PC-3 (cell line): ENCODE measurements at regions not wholly inside any gene's neighbourhood (a gene's known extent, or its start where the extent isn't known, plus 50 kb on each side); places are given as distances from the start of the nearest gene placed in this dataset.

Experiments
- ATAC-seq: fragments of 200-7000 bp; cut with Tn5 transposase; 2 replicates; pipeline ENCODE4 v1.9.1; 2020; ENCODE audit warnings: mild to moderate bottlenecking, moderate library complexity
- BruUV-seq: library from RNA; stranded (reverse); fragments of 400-500 nt; replicated peaks from 2 replicates; lab custom pipeline; 2021; lab: Mats Ljungman, UMichigan
- CTCF ChIA-PET: fragments of 300-600 bp; sonication (Branson Sonifier 250); formaldehyde crosslinking; loops from one replicate; lab custom pipeline; 2022; ENCODE audit warnings: antibody characterized with exemption; lab: Charles Lee
- POLR2A ChIA-PET: fragments of 300-600 bp; sonication (Branson Sonifier 250); formaldehyde crosslinking; loops from one replicate; lab custom pipeline; 2022; ENCODE audit warnings: antibody characterized with exemption; ENCODE audit not compliant: unreplicated experiment; lab: Charles Lee
- DNase-seq: peaks from one replicate; pipeline ENCODE4 v3.0.0-alpha.2; 2015
- H2AFZ ChIP-seq: fragments of 300-600 bp; sonication (generic); 2 replicates; pipeline ENCODE4 v1.6.0; 2016; ENCODE audit warnings: antibody characterized with exemption, low read length
- H3F3A ChIP-seq: fragments of 300-600 bp; sonication (generic); one replicate; pipeline ENCODE4 v1.6.0; 2017; ENCODE audit warnings: antibody characterized with exemption, low read length, control low read depth, mild to moderate bottlenecking; ENCODE audit not compliant: unreplicated experiment
- H3K27ac ChIP-seq: fragments of 300-600 bp; sonication (generic); 2 replicates; pipeline ENCODE4 v1.5.1; 2016; ENCODE audit warnings: mild to moderate bottlenecking, low read length
- H3K27me3 ChIP-seq: fragments of 300-600 bp; sonication (generic); 2 replicates; pipeline ENCODE4 v1.6.1; 2016; ENCODE audit warnings: low read length, mixed read lengths
- H3K36me3 ChIP-seq: fragments of 300-600 bp; sonication (generic); 2 replicates; pipeline ENCODE4 v1.6.1; 2016; ENCODE audit warnings: low read depth, mixed run types, low read length, mixed read lengths
- H3K4me1 ChIP-seq: fragments of 300-600 bp; sonication (generic); 2 replicates; pipeline ENCODE4 v1.5.1; 2016; ENCODE audit warnings: low read length; ENCODE audit not compliant: insufficient read depth
- H3K4me2 ChIP-seq: fragments of 300-600 bp; sonication (generic); 2 replicates; pipeline ENCODE4 v1.6.0; 2016; ENCODE audit warnings: low read length
- H3K4me3 ChIP-seq: fragments of 300-600 bp; sonication (generic); 2 replicates; pipeline ENCODE4 v1.5.1; 2016; ENCODE audit warnings: mild to moderate bottlenecking, low read length, mixed read lengths
- H3K79me2 ChIP-seq: fragments of 300-600 bp; sonication (generic); 2 replicates; pipeline ENCODE4 v1.6.1; 2017; ENCODE audit warnings: low read length, mixed read lengths
- H3K9ac ChIP-seq: fragments of 300-600 bp; sonication (generic); 2 replicates; pipeline ENCODE4 v1.6.0; 2016; ENCODE audit warnings: mild to moderate bottlenecking, low read length
- H3K9me2 ChIP-seq: fragments of 300-600 bp; sonication (generic); replicated peaks from 2 replicates; pipeline ENCODE4 v1.6.1; 2016; ENCODE audit warnings: mixed run types, low read length, mixed read lengths
- H3K9me3 ChIP-seq: fragments of 300-600 bp; sonication (generic); 2 replicates; pipeline ENCODE4 v1.6.1; 2016; ENCODE audit warnings: low read length, mixed read lengths
- H4K20me1 ChIP-seq: fragments of 300-600 bp; sonication (generic); 2 replicates; pipeline ENCODE4 v1.6.1; 2016; ENCODE audit warnings: low read length, mixed read lengths
- EZH2 ChIP-seq: fragments of 300-600 bp; sonication (generic); IDR thresholded peaks from one replicate; pipeline ENCODE4 v1.6.1; 2017; ENCODE audit warnings: antibody characterized with exemption, mild to moderate bottlenecking, low read length; ENCODE audit not compliant: unreplicated experiment
- EZH2phosphoT487 ChIP-seq: fragments of 300-600 bp; sonication (generic); IDR thresholded peaks from 2 replicates; pipeline ENCODE4 v1.6.1; 2018; ENCODE audit warnings: mild to moderate bottlenecking, antibody characterized with exemption, low read length, borderline replicate concordance
- intact Hi-C: fragments of 100-400 bp; cut with micrococcal nuclease; formaldehyde crosslinking; loops from 2 replicates; pipeline ENCODE4 v1.9.0; 2023
- TF ChIP-seq, protein P1 (sequence below): fragments of 300-600 bp; sonication (generic); conservative IDR thresholded peaks from 2 replicates; pipeline ENCODE4 v1.5.1; 2017; ENCODE audit warnings: antibody characterized with exemption, low read depth, mild to moderate bottlenecking, low read length

DNA sequence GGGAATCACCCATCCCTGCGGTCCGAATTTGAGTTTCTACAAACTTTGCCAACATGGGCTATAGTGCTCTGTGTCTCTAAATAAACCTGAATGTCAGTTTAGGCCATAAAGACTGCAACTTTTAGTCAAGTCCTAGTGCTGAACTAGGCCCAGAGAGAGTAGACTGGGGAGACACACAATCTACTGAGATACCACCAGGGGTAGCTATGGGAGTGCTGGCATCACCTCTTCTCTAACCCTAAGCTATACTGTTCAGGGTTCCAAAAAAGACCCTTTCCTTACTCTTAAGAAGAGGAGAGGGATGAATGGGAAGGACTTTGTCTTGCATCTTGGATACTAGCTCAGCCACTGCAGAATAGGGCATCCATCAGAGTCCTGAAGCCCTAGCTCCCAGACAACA is 866.7 kb upstream of the PRMT6 start:
- ChIA-PET POLR2A (no interaction called here), CTCF (no interaction called here)
- ATAC-seq, result no peak

DNA sequence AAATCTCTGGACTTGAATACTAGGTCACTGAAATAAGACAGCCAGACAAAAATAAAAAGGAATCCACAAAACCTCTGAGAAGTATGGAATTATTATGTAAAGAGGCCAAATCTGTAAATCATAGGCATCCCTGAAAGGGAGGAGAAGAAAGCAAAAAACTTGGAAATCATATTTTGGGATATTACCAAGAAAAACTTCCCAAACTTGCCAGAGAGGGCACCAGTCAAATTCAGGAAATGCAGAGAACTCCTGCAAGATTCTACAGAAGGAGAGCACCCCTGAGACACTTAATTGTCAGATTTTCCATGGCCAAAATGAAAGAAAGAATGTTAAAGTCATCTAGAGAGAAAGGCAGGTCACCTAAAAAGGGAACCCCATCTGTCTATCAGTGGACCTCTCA is 862.3 kb upstream of the PRMT6 start:
- DNase-seq, result no peak
- POLR2A ChIA-PET, result no interaction called here
- Histone ChIP-seq H3K79me2 (no peaks in the 10 kb centered on the region), H3K9ac (no peak overlapping the region), H3K27me3 (no peaks in the 10 kb centered on the region), H2AFZ (no peak overlapping the region), H4K20me1 (no peaks in the 10 kb centered on the region), H3K27ac (no peak overlapping the region), H3K9me3 (no peaks in the 10 kb centered on the region), H3K36me3 (no peaks in the 10 kb centered on the region), H3F3A (no peaks in the 10 kb centered on the region), H3K4me2 (no peak overlapping the region), H3K4me1 (no peaks in the 10 kb centered on the region), H3K4me3 (no peak overlapping the region), H3K9me2 (no peaks in the 10 kb centered on the region)
- CTCF ChIA-PET, result no interaction called here
- TF ChIP-seq, protein P1, sequence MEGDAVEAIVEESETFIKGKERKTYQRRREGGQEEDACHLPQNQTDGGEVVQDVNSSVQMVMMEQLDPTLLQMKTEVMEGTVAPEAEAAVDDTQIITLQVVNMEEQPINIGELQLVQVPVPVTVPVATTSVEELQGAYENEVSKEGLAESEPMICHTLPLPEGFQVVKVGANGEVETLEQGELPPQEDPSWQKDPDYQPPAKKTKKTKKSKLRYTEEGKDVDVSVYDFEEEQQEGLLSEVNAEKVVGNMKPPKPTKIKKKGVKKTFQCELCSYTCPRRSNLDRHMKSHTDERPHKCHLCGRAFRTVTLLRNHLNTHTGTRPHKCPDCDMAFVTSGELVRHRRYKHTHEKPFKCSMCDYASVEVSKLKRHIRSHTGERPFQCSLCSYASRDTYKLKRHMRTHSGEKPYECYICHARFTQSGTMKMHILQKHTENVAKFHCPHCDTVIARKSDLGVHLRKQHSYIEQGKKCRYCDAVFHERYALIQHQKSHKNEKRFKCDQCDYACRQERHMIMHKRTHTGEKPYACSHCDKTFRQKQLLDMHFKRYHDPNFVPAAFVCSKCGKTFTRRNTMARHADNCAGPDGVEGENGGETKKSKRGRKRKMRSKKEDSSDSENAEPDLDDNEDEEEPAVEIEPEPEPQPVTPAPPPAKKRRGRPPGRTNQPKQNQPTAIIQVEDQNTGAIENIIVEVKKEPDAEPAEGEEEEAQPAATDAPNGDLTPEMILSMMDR, result peak; percentile 39; the same call in 1 of the 2 replicates
- TF ChIP-seq EZH2 (no peak), EZH2phosphoT487 (no peak)
- no TSS peak for BruUV-seq
- no peak for ATAC-seq
- intact Hi-C loops, result no loop called here

More for the DNA sequence above, 866.7 kb upstream of the PRMT6 start:
- no TSS peak for BruUV-seq
- H3K4me1 ChIP-seq, result no peaks in the 10 kb centered on the region
- H3K4me3 ChIP-seq, result no peak overlapping the region
- no peak overlapping the region for H3K27ac ChIP-seq
- H3K36me3 ChIP-seq, result no peaks in the 10 kb centered on the region
- no peak overlapping the region for H3K9ac ChIP-seq
- no peaks in the 10 kb centered on the region for H3K27me3 ChIP-seq
- H2AFZ ChIP-seq, result no peak overlapping the region
- DNase-seq, result no peak
- no peaks in the 10 kb centered on the region for H4K20me1 ChIP-seq
- no peak overlapping the region for H3K4me2 ChIP-seq
- TF ChIP-seq, protein P1, result 0 out of 2 replicates have a peak, but pooled peaks have one; percentile 8
- TF ChIP-seq EZH2 (no peak), EZH2phosphoT487 (no peak)
- no peaks in the 10 kb centered on the region for H3K9me2 ChIP-seq
- no peaks in the 10 kb centered on the region for H3K79me2 ChIP-seq
- no peaks in the 10 kb centered on the region for H3K9me3 ChIP-seq
- intact Hi-C loops, result no loop called here
- H3F3A ChIP-seq, result no peaks in the 10 kb centered on the region

DNA sequence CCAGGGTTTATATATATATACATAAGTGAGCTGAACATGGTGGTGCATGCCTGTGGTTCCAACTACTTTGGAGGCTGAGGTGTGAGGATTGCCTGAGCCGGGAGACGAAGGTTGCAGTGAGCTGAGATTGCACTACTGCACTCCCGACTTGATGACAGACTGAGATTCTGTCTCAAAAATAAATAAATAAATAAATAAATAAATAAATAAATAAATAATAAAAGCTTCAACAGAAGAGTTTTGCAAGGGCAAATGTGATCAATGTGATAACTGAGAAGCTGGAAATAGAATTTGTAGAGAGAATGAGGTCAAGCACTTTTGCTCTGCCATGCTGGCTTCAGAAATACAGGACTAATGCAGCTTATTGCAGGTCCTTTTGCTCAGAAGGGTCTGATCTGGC is 855.8 kb upstream of the PRMT6 start:
- no peak overlapping the region for H2AFZ ChIP-seq
- intact Hi-C loops, result no loop called here
- H4K20me1 ChIP-seq, result no peaks in the 10 kb centered on the region
- no peaks in the 10 kb centered on the region for H3K36me3 ChIP-seq
- ChIA-PET POLR2A (no interaction called here), CTCF (no interaction called here)
- DNase-seq, result no peak
- no peak overlapping the region for H3K27ac ChIP-seq
- no peaks in the 10 kb centered on the region for H3K27me3 ChIP-seq
- ATAC-seq, result no peak
- H3K9me2 ChIP-seq, result no peaks in the 10 kb centered on the region
- TF ChIP-seq, protein P1, result no peak
- TF ChIP-seq EZH2phosphoT487 (no peak), EZH2 (no peak)
- no peaks in the 10 kb centered on the region for H3K9me3 ChIP-seq
- BruUV-seq, result no TSS peak
- no peaks in the 10 kb centered on the region for H3K4me1 ChIP-seq
- H3K79me2 ChIP-seq, result no peaks in the 10 kb centered on the region
- no peak overlapping the region for H3K4me3 ChIP-seq
- no peak overlapping the region for H3K4me2 ChIP-seq
- no peak overlapping the region for H3K9ac ChIP-seq
- H3F3A ChIP-seq, result no peaks in the 10 kb centered on the region
